ENCODE measurements at regions not wholly inside any gene's neighbourhood (a gene's known extent, or its start where the extent isn't known, plus 50 kb on each side); places are given as distances from the start of the nearest gene placed in this dataset.
"Not testable (repeated sequence)": the region's sequence is repeated elsewhere in the genome, so short reads cannot be mapped to it uniquely, and the experiment has no call there.

- peaks cover 12% of the 10 kb centered on the region for H3K27me3 Mint-ChIP-seq (ENCODE audit: unreplicated experiment)
- H3K9me3 Mint-ChIP-seq (ENCODE audit: unreplicated experiment); H3K4me3 Mint-ChIP-seq (ENCODE audit: unreplicated experiment); DNase-seq (ENCODE audit: low spot score): not testable (repeated sequence)
- peaks cover 12% of the 10 kb centered on the region for H3K36me3 Mint-ChIP-seq (ENCODE audit: low read depth, unreplicated experiment)
- peaks cover 13% of the 10 kb centered on the region for H3K4me1 Mint-ChIP-seq (ENCODE audit: unreplicated experiment)
- peak overlapping the region; percentile 30 for H3K27ac Mint-ChIP-seq (ENCODE audit: unreplicated experiment)
Observed at GRCh38 chr3:75432466-75432865, 231.7 kb upstream of the FRG2C start.

- H3K27ac Mint-ChIP-seq (ENCODE audit: unreplicated experiment), result peak overlapping the region; percentile 30
- not testable (repeated sequence) for H3K9me3 Mint-ChIP-seq (ENCODE audit: unreplicated experiment); DNase-seq (ENCODE audit: low spot score); H3K4me3 Mint-ChIP-seq (ENCODE audit: unreplicated experiment)
- H3K27me3 Mint-ChIP-seq (ENCODE audit: unreplicated experiment), result peaks cover 12% of the 10 kb centered on the region
- H3K4me1 Mint-ChIP-seq (ENCODE audit: unreplicated experiment), result peaks cover 13% of the 10 kb centered on the region
- H3K36me3 Mint-ChIP-seq (ENCODE audit: low read depth, unreplicated experiment), result peaks cover 12% of the 10 kb centered on the region
Observed at GRCh38 chr3:75432885-75433284, 231.2 kb upstream of the FRG2C start.

GRCh38 chr3:75433295-75433694 lies 230.8 kb upstream of the FRG2C start:
- peaks cover 12% of the 10 kb centered on the region for H3K36me3 Mint-ChIP-seq (ENCODE audit: low read depth, unreplicated experiment)
- not testable (repeated sequence) for H3K4me3 Mint-ChIP-seq (ENCODE audit: unreplicated experiment); H3K27ac Mint-ChIP-seq (ENCODE audit: unreplicated experiment); DNase-seq (ENCODE audit: low spot score); H3K9me3 Mint-ChIP-seq (ENCODE audit: unreplicated experiment)
- peaks cover 13% of the 10 kb centered on the region for H3K4me1 Mint-ChIP-seq (ENCODE audit: unreplicated experiment)
- H3K27me3 Mint-ChIP-seq (ENCODE audit: unreplicated experiment), result peaks cover 12% of the 10 kb centered on the region

GRCh38 chr3:75434276-75434912 lies 229.7 kb upstream of the FRG2C start:
- H3K27me3 Mint-ChIP-seq (ENCODE audit: unreplicated experiment); H3K36me3 Mint-ChIP-seq (ENCODE audit: low read depth, unreplicated experiment); H3K9me3 Mint-ChIP-seq (ENCODE audit: unreplicated experiment); H3K4me1 Mint-ChIP-seq (ENCODE audit: unreplicated experiment): not testable (repeated sequence)
- DNase-seq (ENCODE audit: low spot score), result peak; percentile 36
- H3K27ac Mint-ChIP-seq (ENCODE audit: unreplicated experiment), result peak overlapping the region; percentile 70
- peak overlapping the region; percentile 89 for H3K4me3 Mint-ChIP-seq (ENCODE audit: unreplicated experiment)

GRCh38 chr3:75434913-75435793 lies 229.0 kb upstream of the FRG2C start:
- H3K27me3 Mint-ChIP-seq (ENCODE audit: unreplicated experiment); H3K4me1 Mint-ChIP-seq (ENCODE audit: unreplicated experiment); H3K9me3 Mint-ChIP-seq (ENCODE audit: unreplicated experiment); H3K36me3 Mint-ChIP-seq (ENCODE audit: low read depth, unreplicated experiment): not testable (repeated sequence)
- peak overlapping the region; percentile 93 for H3K4me3 Mint-ChIP-seq (ENCODE audit: unreplicated experiment)
- peak; percentile 97 for DNase-seq (ENCODE audit: low spot score)
- peak overlapping the region; percentile 95 for H3K27ac Mint-ChIP-seq (ENCODE audit: unreplicated experiment)

GRCh38 chr3:75435794-75436400 lies 228.2 kb upstream of the FRG2C start:
- H3K9me3 Mint-ChIP-seq (ENCODE audit: unreplicated experiment); H3K4me1 Mint-ChIP-seq (ENCODE audit: unreplicated experiment); H3K36me3 Mint-ChIP-seq (ENCODE audit: low read depth, unreplicated experiment); H3K27me3 Mint-ChIP-seq (ENCODE audit: unreplicated experiment); DNase-seq (ENCODE audit: low spot score): not testable (repeated sequence)
- H3K4me3 Mint-ChIP-seq (ENCODE audit: unreplicated experiment), result peak overlapping the region; percentile 93
- peak overlapping the region; percentile 27 for H3K27ac Mint-ChIP-seq (ENCODE audit: unreplicated experiment)

GRCh38 chr3:75440986-75441385 lies 223.1 kb upstream of the FRG2C start:
- not testable (repeated sequence) for H3K9me3 Mint-ChIP-seq (ENCODE audit: unreplicated experiment); H3K4me1 Mint-ChIP-seq (ENCODE audit: unreplicated experiment); H3K27ac Mint-ChIP-seq (ENCODE audit: unreplicated experiment)

GRCh38 chr3:75444634-75445033 lies 219.5 kb upstream of the FRG2C start:
- peaks cover 14% of the 10 kb centered on the region for H3K36me3 Mint-ChIP-seq (ENCODE audit: low read depth, unreplicated experiment)
- not testable (repeated sequence) for H3K4me1 Mint-ChIP-seq (ENCODE audit: unreplicated experiment); DNase-seq (ENCODE audit: low spot score); H3K9me3 Mint-ChIP-seq (ENCODE audit: unreplicated experiment); H3K27ac Mint-ChIP-seq (ENCODE audit: unreplicated experiment); H3K27me3 Mint-ChIP-seq (ENCODE audit: unreplicated experiment); H3K4me3 Mint-ChIP-seq (ENCODE audit: unreplicated experiment)

More at GRCh38 chr3:75440986-75441385, 223.1 kb upstream of the FRG2C start:
- H3K27me3 Mint-ChIP-seq (ENCODE audit: unreplicated experiment); H3K4me3 Mint-ChIP-seq (ENCODE audit: unreplicated experiment); H3K36me3 Mint-ChIP-seq (ENCODE audit: low read depth, unreplicated experiment); DNase-seq (ENCODE audit: low spot score): not testable (repeated sequence)

- not testable (repeated sequence) for H3K9me3 Mint-ChIP-seq (ENCODE audit: unreplicated experiment); DNase-seq (ENCODE audit: low spot score); H3K4me1 Mint-ChIP-seq (ENCODE audit: unreplicated experiment); H3K4me3 Mint-ChIP-seq (ENCODE audit: unreplicated experiment); H3K27ac Mint-ChIP-seq (ENCODE audit: unreplicated experiment); H3K27me3 Mint-ChIP-seq (ENCODE audit: unreplicated experiment)
- H3K36me3 Mint-ChIP-seq (ENCODE audit: low read depth, unreplicated experiment), result peaks cover 15% of the 10 kb centered on the region
Observed at GRCh38 chr3:75445234-75445633, 218.9 kb upstream of the FRG2C start.

GRCh38 chr3:75446948-75447347 lies 217.2 kb upstream of the FRG2C start:
- not testable (repeated sequence) for H3K9me3 Mint-ChIP-seq (ENCODE audit: unreplicated experiment); DNase-seq (ENCODE audit: low spot score); H3K27ac Mint-ChIP-seq (ENCODE audit: unreplicated experiment); H3K4me3 Mint-ChIP-seq (ENCODE audit: unreplicated experiment); H3K27me3 Mint-ChIP-seq (ENCODE audit: unreplicated experiment); H3K4me1 Mint-ChIP-seq (ENCODE audit: unreplicated experiment)
- H3K36me3 Mint-ChIP-seq (ENCODE audit: low read depth, unreplicated experiment), result peaks cover 21% of the 10 kb centered on the region

- peaks cover 31% of the 10 kb centered on the region for H3K36me3 Mint-ChIP-seq (ENCODE audit: low read depth, unreplicated experiment)
- not testable (repeated sequence) for H3K4me3 Mint-ChIP-seq (ENCODE audit: unreplicated experiment); DNase-seq (ENCODE audit: low spot score); H3K27me3 Mint-ChIP-seq (ENCODE audit: unreplicated experiment); H3K4me1 Mint-ChIP-seq (ENCODE audit: unreplicated experiment); H3K9me3 Mint-ChIP-seq (ENCODE audit: unreplicated experiment); H3K27ac Mint-ChIP-seq (ENCODE audit: unreplicated experiment)
Observed at GRCh38 chr3:75453328-75453727, 210.8 kb upstream of the FRG2C start.

- not testable (repeated sequence) for DNase-seq (ENCODE audit: low spot score); H3K4me1 Mint-ChIP-seq (ENCODE audit: unreplicated experiment); H3K27me3 Mint-ChIP-seq (ENCODE audit: unreplicated experiment); H3K9me3 Mint-ChIP-seq (ENCODE audit: unreplicated experiment); H3K4me3 Mint-ChIP-seq (ENCODE audit: unreplicated experiment); H3K27ac Mint-ChIP-seq (ENCODE audit: unreplicated experiment)
- H3K36me3 Mint-ChIP-seq (ENCODE audit: low read depth, unreplicated experiment), result peaks cover 30% of the 10 kb centered on the region
Observed at GRCh38 chr3:75453839-75454238, 210.3 kb upstream of the FRG2C start.

Measured in endothelial cell (in vitro differentiated cells).